MM.1S (cell line): ENCODE measurements at regions not wholly inside any gene's neighbourhood (a gene's known extent, or its start where the extent isn't known, plus 50 kb on each side); places are given as distances from the start of the nearest gene placed in this dataset.

Source experiments
- EZH2 ChIP-seq: fragments of 300-600 bp; sonication (generic); optimal IDR thresholded peaks from 2 replicates; pipeline ENCODE3; 2017; ENCODE audit warnings: low read depth, mild to moderate bottlenecking, antibody characterized with exemption, low read length, mixed read lengths
- EZH2phosphoT487 ChIP-seq: fragments of 300-600 bp; sonication (generic); IDR thresholded peaks from 2 replicates; pipeline ENCODE4 v1.6.1; 2018; ENCODE audit warnings: antibody characterized with exemption, low read length
- TF ChIP-seq, protein P1 (sequence below): fragments of 300-600 bp; sonication (generic); IDR thresholded peaks from 2 replicates; pipeline ENCODE4 v1.5.1; 2016; ENCODE audit warnings: antibody characterized with exemption, low read length, mixed read lengths

DNA sequence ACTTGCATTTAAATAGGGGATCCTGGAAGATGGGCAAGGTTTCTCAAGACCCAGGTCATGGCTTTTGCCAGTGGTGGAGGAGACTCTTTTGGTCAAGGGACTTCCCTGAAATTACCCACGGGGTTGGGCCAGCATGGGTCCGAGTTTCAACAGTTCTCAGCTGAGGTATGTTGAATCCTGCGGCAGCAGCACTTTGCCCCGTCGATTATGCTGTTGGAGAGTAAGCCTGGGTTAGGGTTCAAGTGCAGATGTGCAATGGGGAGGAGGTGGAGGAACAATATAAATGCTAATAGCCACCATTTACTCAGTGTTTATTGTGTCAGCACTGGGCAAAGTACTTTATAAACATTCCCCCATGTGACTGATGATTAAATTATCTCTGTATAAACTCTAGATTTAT is 96.0 kb upstream of the GATA6 start:
- TF ChIP-seq, protein P1, sequence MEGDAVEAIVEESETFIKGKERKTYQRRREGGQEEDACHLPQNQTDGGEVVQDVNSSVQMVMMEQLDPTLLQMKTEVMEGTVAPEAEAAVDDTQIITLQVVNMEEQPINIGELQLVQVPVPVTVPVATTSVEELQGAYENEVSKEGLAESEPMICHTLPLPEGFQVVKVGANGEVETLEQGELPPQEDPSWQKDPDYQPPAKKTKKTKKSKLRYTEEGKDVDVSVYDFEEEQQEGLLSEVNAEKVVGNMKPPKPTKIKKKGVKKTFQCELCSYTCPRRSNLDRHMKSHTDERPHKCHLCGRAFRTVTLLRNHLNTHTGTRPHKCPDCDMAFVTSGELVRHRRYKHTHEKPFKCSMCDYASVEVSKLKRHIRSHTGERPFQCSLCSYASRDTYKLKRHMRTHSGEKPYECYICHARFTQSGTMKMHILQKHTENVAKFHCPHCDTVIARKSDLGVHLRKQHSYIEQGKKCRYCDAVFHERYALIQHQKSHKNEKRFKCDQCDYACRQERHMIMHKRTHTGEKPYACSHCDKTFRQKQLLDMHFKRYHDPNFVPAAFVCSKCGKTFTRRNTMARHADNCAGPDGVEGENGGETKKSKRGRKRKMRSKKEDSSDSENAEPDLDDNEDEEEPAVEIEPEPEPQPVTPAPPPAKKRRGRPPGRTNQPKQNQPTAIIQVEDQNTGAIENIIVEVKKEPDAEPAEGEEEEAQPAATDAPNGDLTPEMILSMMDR: no peak
- TF ChIP-seq EZH2: no peak
- no peak for TF ChIP-seq EZH2phosphoT487
